ENCODE measurements at regions not wholly inside any gene's neighbourhood (a gene's known extent, or its start where the extent isn't known, plus 50 kb on each side); places are given as distances from the start of the nearest gene placed in this dataset.
"Not testable (repeated sequence)": the region's sequence is repeated elsewhere in the genome, so short reads cannot be mapped to it uniquely, and the experiment has no call there.

GRCh38 chr13:84640691-84641090 is 758.4 kb upstream of the SLITRK1 start:
- no peak for DNase-seq

GRCh38 chr13:84630476-84630875 is 748.2 kb upstream of the SLITRK1 start:
- no peak for DNase-seq

- no peak for DNase-seq
Measured at GRCh38 chr13:84616864-84617263, 734.6 kb upstream of the SLITRK1 start.

- DNase-seq: peak; percentile 58
Measured at GRCh38 chr13:84609716-84610115, 727.4 kb upstream of the SLITRK1 start.

- DNase-seq: peak; percentile 76
Measured at GRCh38 chr13:84607261-84608013, 725.2 kb upstream of the SLITRK1 start.

GRCh38 chr13:84606616-84607015 is 724.3 kb upstream of the SLITRK1 start:
- DNase-seq: no peak

- DNase-seq: no peak
Measured at GRCh38 chr13:84605927-84606326, 723.7 kb upstream of the SLITRK1 start.

GRCh38 chr13:84591444-84591843 is 709.2 kb upstream of the SLITRK1 start:
- DNase-seq: no peak

- no peak for DNase-seq
Measured at GRCh38 chr13:84590663-84591062, 708.4 kb upstream of the SLITRK1 start.

- no peak for DNase-seq
Measured at GRCh38 chr13:84588023-84588422, 705.7 kb upstream of the SLITRK1 start.

- DNase-seq: not testable (repeated sequence)
Measured at GRCh38 chr13:84579901-84580300, 697.6 kb upstream of the SLITRK1 start.

GRCh38 chr13:84574851-84575250 is 692.6 kb upstream of the SLITRK1 start:
- DNase-seq: no peak

GRCh38 chr13:84571264-84571663 is 689.0 kb upstream of the SLITRK1 start:
- no peak for DNase-seq

- DNase-seq: no peak
Measured at GRCh38 chr13:84570831-84571230, 688.6 kb upstream of the SLITRK1 start.

GRCh38 chr13:84569366-84569765 is 687.1 kb upstream of the SLITRK1 start:
- DNase-seq: no peak

- DNase-seq: no peak
Measured at GRCh38 chr13:84567848-84568247, 685.6 kb upstream of the SLITRK1 start.

- DNase-seq: peak; percentile 9
Measured at GRCh38 chr13:84566780-84567179, 684.5 kb upstream of the SLITRK1 start.

GRCh38 chr13:84563611-84564010 is 681.3 kb upstream of the SLITRK1 start:
- no peak for DNase-seq

- peak; percentile 8 for DNase-seq
Measured at GRCh38 chr13:84553227-84553626, 671.0 kb upstream of the SLITRK1 start.

- no peak for DNase-seq
Measured at GRCh38 chr13:84543962-84544361, 661.7 kb upstream of the SLITRK1 start.

GRCh38 chr13:84542348-84542747 is 660.1 kb upstream of the SLITRK1 start:
- DNase-seq: no peak

- DNase-seq: no peak
Measured at GRCh38 chr13:84536906-84537305, 654.6 kb upstream of the SLITRK1 start.

GRCh38 chr13:84528408-84529070 is 646.3 kb upstream of the SLITRK1 start:
- DNase-seq: no peak

GRCh38 chr13:84525865-84526264 is 643.6 kb upstream of the SLITRK1 start:
- DNase-seq: no peak

- DNase-seq: no peak
Measured at GRCh38 chr13:84524586-84524985, 642.3 kb upstream of the SLITRK1 start.

Measured in NCI-H226 (cell line).